KMS-11 (cell line): ENCODE measurements at regions not wholly inside any gene's neighbourhood (a gene's known extent, or its start where the extent isn't known, plus 50 kb on each side); places are given as distances from the start of the nearest gene placed in this dataset.

Experiments used
- H2AFZ ChIP-seq: fragments of 200-600 bp; sonication (generic); 2 replicates; pipeline ENCODE4 v1.6.1; 2016; ENCODE audit warnings: antibody characterized with exemption, mixed run types, low read depth
- H3K27ac ChIP-seq: fragments of 200-600 bp; sonication (generic); 2 replicates; pipeline ENCODE4 v1.6.1; 2016; ENCODE audit warnings: mild to moderate bottlenecking, mixed run types
- H3K27me3 ChIP-seq: fragments of 200-600 bp; sonication (generic); 2 replicates; pipeline ENCODE4 v1.6.1; 2017; ENCODE audit warnings: mild to moderate bottlenecking, low read depth, mixed run types, moderate library complexity; ENCODE audit not compliant: insufficient read depth
- H3K36me3 ChIP-seq: fragments of 200-600 bp; sonication (generic); 2 replicates; pipeline ENCODE4 v1.6.1; 2017; ENCODE audit warnings: mild to moderate bottlenecking, mixed run types; ENCODE audit not compliant: insufficient read depth
- H3K4me1 ChIP-seq: fragments of 200-600 bp; sonication (generic); 2 replicates; pipeline ENCODE4 v1.6.1; 2016; ENCODE audit warnings: mild to moderate bottlenecking, low read depth, mixed run types; ENCODE audit not compliant: poor library complexity, severe bottlenecking
- H3K4me2 ChIP-seq: fragments of 200-600 bp; sonication (generic); 2 replicates; pipeline ENCODE4 v1.7.0; 2016; ENCODE audit warnings: mild to moderate bottlenecking, mixed run types
- H3K4me3 ChIP-seq: fragments of 200-600 bp; sonication (generic); IDR thresholded peaks from 2 replicates; pipeline ENCODE4 v1.6.1; 2017; ENCODE audit warnings: low read depth, low read length, mixed read lengths; ENCODE audit not compliant: insufficient read depth
- H3K79me2 ChIP-seq: fragments of 200-600 bp; sonication (generic); 2 replicates; pipeline ENCODE4 v1.6.1; 2016; ENCODE audit warnings: low read depth, mixed run types; ENCODE audit not compliant: insufficient read depth
- H3K9ac ChIP-seq: fragments of 200-600 bp; sonication (generic); 2 replicates; pipeline ENCODE4 v1.6.1; 2016; ENCODE audit warnings: mild to moderate bottlenecking, mixed run types
- H4K20me1 ChIP-seq: fragments of 200-600 bp; sonication (generic); 2 replicates; pipeline ENCODE4 v1.6.1; 2016; ENCODE audit warnings: mild to moderate bottlenecking, mixed run types; ENCODE audit not compliant: insufficient read depth
- TF ChIP-seq, protein P1 (sequence below): fragments of 200-600 bp; sonication (generic); conservative IDR thresholded peaks from 2 replicates; pipeline ENCODE4 v1.6.1; 2017; ENCODE audit warnings: low read depth, mild to moderate bottlenecking, antibody characterized with exemption, low read length, moderate library complexity, mixed read lengths

DNA sequence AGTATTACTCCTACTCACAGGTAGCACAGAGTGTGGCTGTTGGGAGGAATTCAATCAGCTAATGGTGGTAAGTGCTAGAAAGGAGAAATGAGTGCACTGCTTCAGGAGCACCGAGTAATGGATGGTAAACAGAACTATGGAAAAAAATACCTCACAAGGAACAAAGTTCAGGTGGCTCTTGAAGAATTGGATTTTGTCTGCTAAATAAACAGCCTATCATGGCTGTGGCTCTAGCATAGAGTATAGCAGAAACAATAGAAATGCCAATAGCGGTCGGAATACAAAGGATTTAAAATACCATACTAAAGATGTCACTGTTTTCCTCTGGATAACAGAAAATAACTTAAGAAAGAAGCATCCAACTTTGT lies 482.5 kb downstream of the NUP35 start:
- Histone ChIP-seq H3K27me3 (no peaks in the 10 kb centered on the region), H3K79me2 (no peaks in the 10 kb centered on the region)

DNA sequence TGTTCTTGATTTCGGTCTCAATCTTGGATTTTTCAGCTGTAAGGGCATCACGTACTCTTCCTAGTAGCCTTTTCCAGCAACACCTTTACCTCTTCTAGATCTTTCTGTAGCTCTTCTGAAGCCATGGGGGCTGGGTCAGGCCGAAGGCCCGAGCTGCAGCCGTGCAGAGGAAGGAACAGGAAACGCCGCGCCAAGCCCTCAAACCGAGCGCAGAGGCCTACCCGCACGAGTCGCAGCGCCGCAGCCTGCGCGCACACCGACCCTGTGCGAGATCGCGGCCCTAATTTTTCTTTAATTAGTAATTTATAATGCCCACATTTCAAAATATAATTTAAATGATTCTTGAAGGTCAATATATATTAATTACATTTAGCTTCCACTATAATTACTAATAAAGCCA lies 483.8 kb downstream of the NUP35 start:
- no peak overlapping the region for H3K4me2 ChIP-seq
- no peak overlapping the region for H3K9ac ChIP-seq

More for the DNA sequence above, 482.5 kb downstream of the NUP35 start:
- Histone ChIP-seq H4K20me1 (no peaks in the 10 kb centered on the region), H3K4me3 (no peak overlapping the region), H3K4me1 (no peaks in the 10 kb centered on the region), H3K9ac (no peak overlapping the region), H2AFZ (no peak overlapping the region), H3K4me2 (no peak overlapping the region), H3K36me3 (no peaks in the 10 kb centered on the region), H3K27ac (no peak overlapping the region)
- TF ChIP-seq, protein P1, sequence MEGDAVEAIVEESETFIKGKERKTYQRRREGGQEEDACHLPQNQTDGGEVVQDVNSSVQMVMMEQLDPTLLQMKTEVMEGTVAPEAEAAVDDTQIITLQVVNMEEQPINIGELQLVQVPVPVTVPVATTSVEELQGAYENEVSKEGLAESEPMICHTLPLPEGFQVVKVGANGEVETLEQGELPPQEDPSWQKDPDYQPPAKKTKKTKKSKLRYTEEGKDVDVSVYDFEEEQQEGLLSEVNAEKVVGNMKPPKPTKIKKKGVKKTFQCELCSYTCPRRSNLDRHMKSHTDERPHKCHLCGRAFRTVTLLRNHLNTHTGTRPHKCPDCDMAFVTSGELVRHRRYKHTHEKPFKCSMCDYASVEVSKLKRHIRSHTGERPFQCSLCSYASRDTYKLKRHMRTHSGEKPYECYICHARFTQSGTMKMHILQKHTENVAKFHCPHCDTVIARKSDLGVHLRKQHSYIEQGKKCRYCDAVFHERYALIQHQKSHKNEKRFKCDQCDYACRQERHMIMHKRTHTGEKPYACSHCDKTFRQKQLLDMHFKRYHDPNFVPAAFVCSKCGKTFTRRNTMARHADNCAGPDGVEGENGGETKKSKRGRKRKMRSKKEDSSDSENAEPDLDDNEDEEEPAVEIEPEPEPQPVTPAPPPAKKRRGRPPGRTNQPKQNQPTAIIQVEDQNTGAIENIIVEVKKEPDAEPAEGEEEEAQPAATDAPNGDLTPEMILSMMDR: no peak

DNA sequence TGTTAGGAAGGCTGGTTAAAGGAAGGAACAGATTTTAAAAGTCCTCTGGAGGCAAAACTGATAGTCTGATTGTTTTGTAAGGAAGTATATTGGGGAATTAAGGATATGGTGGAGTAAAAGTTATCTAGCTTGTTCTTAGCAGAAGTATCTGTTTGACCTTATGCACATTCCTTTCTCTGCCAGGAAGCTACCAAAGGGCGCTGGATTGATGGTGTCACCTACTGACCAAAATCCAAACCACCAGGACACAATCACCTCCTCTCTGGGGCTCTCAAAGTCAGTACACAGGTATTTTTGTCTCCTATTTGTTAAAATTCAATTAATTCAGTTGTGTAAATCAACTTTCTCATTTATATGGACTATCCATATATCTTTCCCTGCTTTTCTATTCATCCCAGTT lies 484.5 kb downstream of the NUP35 start:
- Histone ChIP-seq H3K4me3 (no peak overlapping the region), H3K9ac (no peak overlapping the region), H3K36me3 (no peaks in the 10 kb centered on the region), H3K27me3 (no peaks in the 10 kb centered on the region), H3K4me1 (no peaks in the 10 kb centered on the region), H2AFZ (no peak overlapping the region), H3K27ac (no peak overlapping the region), H3K79me2 (no peaks in the 10 kb centered on the region), H4K20me1 (no peaks in the 10 kb centered on the region), H3K4me2 (no peak overlapping the region)
- TF ChIP-seq, protein P1: no peak

More for the DNA sequence above, 483.8 kb downstream of the NUP35 start:
- Histone ChIP-seq H2AFZ (no peak overlapping the region), H3K79me2 (no peaks in the 10 kb centered on the region), H3K4me1 (no peaks in the 10 kb centered on the region), H3K27ac (no peak overlapping the region), H3K4me3 (no peak overlapping the region), H3K36me3 (no peaks in the 10 kb centered on the region), H4K20me1 (no peaks in the 10 kb centered on the region), H3K27me3 (no peaks in the 10 kb centered on the region)
- TF ChIP-seq, protein P1: no peak

DNA sequence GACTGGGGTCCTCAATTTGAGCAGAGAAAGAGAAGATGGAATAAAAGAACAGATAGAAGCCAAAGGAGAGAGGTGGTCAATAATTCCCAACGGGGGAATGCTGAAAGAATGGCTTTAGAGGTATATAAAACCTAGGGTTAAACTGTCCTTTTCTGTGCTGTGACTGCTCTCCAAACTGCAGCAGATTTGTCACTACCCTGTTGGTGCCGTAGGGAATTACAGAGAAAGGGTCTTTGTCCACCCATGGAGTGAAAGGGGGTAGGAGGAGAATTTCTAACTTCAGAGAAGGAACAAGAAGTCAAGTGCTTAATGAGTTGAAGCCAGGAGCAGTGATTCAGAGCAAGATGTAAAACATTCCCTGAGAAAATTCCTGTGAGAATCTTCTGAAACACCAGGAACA lies 486.5 kb downstream of the NUP35 start:
- H3K4me1 ChIP-seq: no peaks in the 10 kb centered on the region
- H2AFZ ChIP-seq: no peak overlapping the region
- no peaks in the 10 kb centered on the region for H4K20me1 ChIP-seq
- H3K4me2 ChIP-seq: no peak overlapping the region
- no peaks in the 10 kb centered on the region for H3K36me3 ChIP-seq
- no peak overlapping the region for H3K27ac ChIP-seq
- H3K79me2 ChIP-seq: no peaks in the 10 kb centered on the region
- no peaks in the 10 kb centered on the region for H3K27me3 ChIP-seq
- no peak overlapping the region for H3K4me3 ChIP-seq
- no peak overlapping the region for H3K9ac ChIP-seq
- TF ChIP-seq, protein P1: no peak
